SU-DHL-6 (cell line): ENCODE measurements at regions not wholly inside any gene's neighbourhood (a gene's known extent, or its start where the extent isn't known, plus 50 kb on each side); places are given as distances from the start of the nearest gene placed in this dataset.

Experiments
- H2AFZ ChIP-seq: fragments of 200-600 bp; sonication (generic); 2 replicates; pipeline ENCODE4 v1.6.1; 2014; ENCODE audit warnings: low read depth, mild to moderate bottlenecking, moderate library complexity, mixed read lengths, antibody characterized with exemption, low read length; ENCODE audit not compliant: severe bottlenecking
- H3F3A ChIP-seq: fragments of 200-600 bp; shearing (Covaris generic); 2 replicates; pipeline ENCODE4 v1.6.0; 2016; ENCODE audit warnings: antibody characterized with exemption, mild to moderate bottlenecking; ENCODE audit not compliant: insufficient read depth
- H3K27ac ChIP-seq: fragments of 200-600 bp; sonication (generic); 2 replicates; pipeline ENCODE4 v1.5.1; 2016; ENCODE audit warnings: low read depth, mild to moderate bottlenecking, low read length, moderate library complexity, mixed read lengths
- H3K27me3 ChIP-seq: fragments of 200-600 bp; sonication (generic), shearing (Covaris generic); 2 replicates; pipeline ENCODE4 v1.6.0; 2014; ENCODE audit warnings: mild to moderate bottlenecking, low read length
- H3K36me3 ChIP-seq: fragments of 200-600 bp; sonication (generic); 2 replicates; pipeline ENCODE4 v1.6.1; 2014; ENCODE audit warnings: mild to moderate bottlenecking, low read length, mixed read lengths
- H3K4me2 ChIP-seq: fragments of 300-600, 200-600 bp; shearing (Covaris generic), sonication (generic); 2 replicates; pipeline ENCODE4 v1.6.0; 2014; ENCODE audit warnings: low read length, low read depth, mild to moderate bottlenecking; ENCODE audit not compliant: poor library complexity, severe bottlenecking
- H3K4me3 ChIP-seq: fragments of 200-600 bp; sonication (generic); 2 replicates; pipeline ENCODE4 v1.5.1; 2014; ENCODE audit warnings: antibody characterized with exemption, low read length, mild to moderate bottlenecking, mixed read lengths; ENCODE audit not compliant: insufficient read depth, poor library complexity, severe bottlenecking
- H3K79me2 ChIP-seq: fragments of 200-600 bp; sonication (generic); 2 replicates; pipeline ENCODE4 v1.6.1; 2014; ENCODE audit warnings: mild to moderate bottlenecking, low read length, moderate library complexity; ENCODE audit not compliant: insufficient read depth
- H3K9ac ChIP-seq: fragments of 200-600 bp; sonication (generic); 2 replicates; pipeline ENCODE4 v1.7.0; 2014; ENCODE audit warnings: mild to moderate bottlenecking, low read length
- H3K9me2 ChIP-seq: fragments of 200-600 bp; sonication (generic); replicated peaks from 2 replicates; pipeline ENCODE4 v1.6.1; 2014; ENCODE audit warnings: low read length; ENCODE audit not compliant: insufficient read depth
- H3K9me3 ChIP-seq: fragments of 200-600 bp; sonication (generic); 2 replicates; pipeline ENCODE4 v1.6.1; 2014; ENCODE audit warnings: low read length, mixed read lengths; ENCODE audit not compliant: insufficient read depth
- H4K20me1 ChIP-seq: fragments of 200-600 bp; sonication (generic); 2 replicates; pipeline ENCODE4 v1.6.1; 2014; ENCODE audit warnings: low read depth, mild to moderate bottlenecking, antibody characterized with exemption, low read length, moderate library complexity, mixed read lengths
- EZH2phosphoT487 ChIP-seq: fragments of 200-600 bp; sonication (generic), shearing (Covaris generic); conservative IDR thresholded peaks from 2 replicates; pipeline ENCODE4 v1.6.1; 2018; ENCODE audit warnings: mild to moderate bottlenecking, antibody characterized with exemption, low read length, moderate library complexity, mixed read lengths
- TF ChIP-seq, protein P1 (sequence below): fragments of 200-600 bp; sonication (generic); IDR thresholded peaks from one replicate; pipeline ENCODE4 v1.5.1; 2017; ENCODE audit warnings: antibody characterized with exemption, mild to moderate bottlenecking, low read length, moderate library complexity; ENCODE audit not compliant: insufficient read depth, poor library complexity, severe bottlenecking

DNA sequence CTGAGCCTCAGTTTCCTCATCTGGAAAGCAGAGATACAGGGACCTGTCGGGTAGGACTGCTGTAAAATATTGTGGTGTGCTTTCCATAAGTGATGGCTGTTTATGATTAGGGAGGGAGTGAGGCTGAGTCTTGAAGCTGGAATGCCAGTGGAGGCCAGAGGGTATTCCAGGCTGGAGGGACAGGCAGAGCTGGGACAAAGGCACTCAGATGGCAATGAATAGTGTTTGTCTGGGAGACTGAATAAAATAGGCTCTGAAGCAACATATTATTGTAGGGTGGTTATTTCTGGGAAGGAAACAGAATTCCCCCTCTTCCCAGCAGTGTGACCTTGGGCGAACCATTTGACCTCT is 120.7 kb downstream of the INHBB start:
- Histone ChIP-seq H3K27me3 (no peaks in the 10 kb centered on the region), H4K20me1 (no peaks in the 10 kb centered on the region), H3K36me3 (no peaks in the 10 kb centered on the region), H3K4me2 (no peak overlapping the region), H3F3A (no peaks in the 10 kb centered on the region), H3K9ac (no peak overlapping the region), H3K27ac (no peak overlapping the region), H3K9me3 (no peaks in the 10 kb centered on the region), H3K4me3 (no peak overlapping the region), H3K79me2 (no peaks in the 10 kb centered on the region), H3K9me2 (no peaks in the 10 kb centered on the region), H2AFZ (no peak overlapping the region)
- TF ChIP-seq, protein P1, sequence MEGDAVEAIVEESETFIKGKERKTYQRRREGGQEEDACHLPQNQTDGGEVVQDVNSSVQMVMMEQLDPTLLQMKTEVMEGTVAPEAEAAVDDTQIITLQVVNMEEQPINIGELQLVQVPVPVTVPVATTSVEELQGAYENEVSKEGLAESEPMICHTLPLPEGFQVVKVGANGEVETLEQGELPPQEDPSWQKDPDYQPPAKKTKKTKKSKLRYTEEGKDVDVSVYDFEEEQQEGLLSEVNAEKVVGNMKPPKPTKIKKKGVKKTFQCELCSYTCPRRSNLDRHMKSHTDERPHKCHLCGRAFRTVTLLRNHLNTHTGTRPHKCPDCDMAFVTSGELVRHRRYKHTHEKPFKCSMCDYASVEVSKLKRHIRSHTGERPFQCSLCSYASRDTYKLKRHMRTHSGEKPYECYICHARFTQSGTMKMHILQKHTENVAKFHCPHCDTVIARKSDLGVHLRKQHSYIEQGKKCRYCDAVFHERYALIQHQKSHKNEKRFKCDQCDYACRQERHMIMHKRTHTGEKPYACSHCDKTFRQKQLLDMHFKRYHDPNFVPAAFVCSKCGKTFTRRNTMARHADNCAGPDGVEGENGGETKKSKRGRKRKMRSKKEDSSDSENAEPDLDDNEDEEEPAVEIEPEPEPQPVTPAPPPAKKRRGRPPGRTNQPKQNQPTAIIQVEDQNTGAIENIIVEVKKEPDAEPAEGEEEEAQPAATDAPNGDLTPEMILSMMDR, result no peak
- TF ChIP-seq EZH2phosphoT487, result no peak

DNA sequence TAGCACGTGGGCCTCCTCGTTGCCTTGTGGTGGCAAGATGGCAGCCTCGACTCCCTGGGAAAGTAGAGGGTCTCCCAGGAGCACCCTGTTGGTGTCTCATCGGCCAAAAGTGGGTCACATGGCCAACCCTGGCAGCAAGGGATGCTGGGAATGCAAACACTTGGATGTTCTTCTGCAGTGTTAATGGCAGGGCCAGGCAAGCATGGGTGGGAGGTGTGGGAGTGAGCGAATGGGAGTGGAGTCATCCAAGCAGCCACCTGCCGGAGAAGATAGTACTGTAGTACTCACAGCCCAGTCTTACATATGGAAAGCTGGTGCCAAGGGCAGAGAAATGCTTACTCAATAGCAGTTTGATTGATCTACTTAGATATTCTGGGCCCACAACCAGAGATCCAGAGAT is 122.2 kb downstream of the INHBB start:
- Histone ChIP-seq H3K79me2 (no peaks in the 10 kb centered on the region), H4K20me1 (no peaks in the 10 kb centered on the region), H3F3A (no peaks in the 10 kb centered on the region), H3K4me3 (no peak overlapping the region), H3K9ac (no peak overlapping the region), H3K27ac (no peak overlapping the region), H3K4me2 (no peak overlapping the region), H3K9me3 (no peaks in the 10 kb centered on the region), H2AFZ (no peak overlapping the region), H3K27me3 (no peaks in the 10 kb centered on the region), H3K9me2 (no peaks in the 10 kb centered on the region), H3K36me3 (no peaks in the 10 kb centered on the region)
- no peak for TF ChIP-seq EZH2phosphoT487
- TF ChIP-seq, protein P1, result no peak

DNA sequence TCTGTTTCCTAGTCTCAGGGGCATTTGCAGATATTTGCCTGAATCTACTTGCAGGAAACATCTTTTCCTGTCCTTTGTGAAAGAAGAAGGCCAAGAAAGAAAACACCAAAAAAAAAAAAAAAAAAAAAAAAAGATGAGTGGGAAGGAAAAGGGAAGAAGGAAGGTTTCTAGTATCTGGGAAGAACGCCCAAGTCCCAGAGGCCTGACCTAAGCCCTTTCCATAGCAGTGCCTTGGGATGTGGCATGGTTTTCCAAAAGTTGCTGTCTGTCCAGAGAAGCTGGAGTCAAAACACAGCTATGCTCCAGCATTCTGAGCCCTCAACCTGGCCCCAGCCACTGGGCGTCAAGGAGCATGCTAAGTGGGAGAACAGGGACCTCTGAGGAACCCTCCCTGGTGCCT is 123.5 kb downstream of the INHBB start:
- no peaks in the 10 kb centered on the region for H3K79me2 ChIP-seq
- H4K20me1 ChIP-seq, result no peaks in the 10 kb centered on the region
- H3K9me2 ChIP-seq, result no peaks in the 10 kb centered on the region
- no peak overlapping the region for H3K4me2 ChIP-seq
- no peaks in the 10 kb centered on the region for H3K27me3 ChIP-seq
- no peak overlapping the region for H2AFZ ChIP-seq
- no peak overlapping the region for H3K4me3 ChIP-seq
- H3K27ac ChIP-seq, result no peak overlapping the region
- no peak overlapping the region for H3K9ac ChIP-seq
- TF ChIP-seq, protein P1, result no peak
- TF ChIP-seq EZH2phosphoT487, result no peak
- no peaks in the 10 kb centered on the region for H3K36me3 ChIP-seq
- H3K9me3 ChIP-seq, result no peaks in the 10 kb centered on the region
- no peaks in the 10 kb centered on the region for H3F3A ChIP-seq
